Heart left ventricle (tissue), 16 donors: ENCODE measurements at regions not wholly inside any gene's neighbourhood (a gene's known extent, or its start where the extent isn't known, plus 50 kb on each side); places are given as distances from the start of the nearest gene placed in this dataset.
"Not testable (repeated sequence)": the region's sequence is repeated elsewhere in the genome, so short reads cannot be mapped to it uniquely, and the experiment has no call there.

ENCODE experiments used
- ATAC-seq, 4 donors: fragments of 200-7000 bp; cut with Tn5 transposase; one replicate each; pipeline ENCODE4 v1.9.1; 2020 to 2022; ENCODE audit warnings: moderate library complexity in 4 of 4, mild to moderate bottlenecking in 3 of 4, moderate number of reproducible peaks in 1 of 4
- DNase-seq, 5 donors: peaks; one replicate each; pipeline ENCODE4 v3.0.0-alpha.2; 2020
- H3K27ac ChIP-seq, 12 donors: fragments of 200-600 bp; sonication (generic) in 4 of 12; one replicate each; pipeline versions ENCODE4 v1.5.0 to v1.8.0; 2016 to 2022; ENCODE audit warnings: mild to moderate bottlenecking in 2 of 12
- H3K27me3 ChIP-seq, 9 donors: fragments of 200-600 bp; sonication (generic) in 2 of 9; one replicate each; pipeline versions ENCODE4 v1.5.1 to v1.8.0; 2016 to 2022; ENCODE audit warnings: mild to moderate bottlenecking in 3 of 9
- H3K36me3 ChIP-seq, 9 donors: fragments of 200-600 bp; sonication (generic) in 2 of 9; one replicate each; pipeline versions ENCODE4 v1.5.0 to v1.8.0; 2018 to 2022; ENCODE audit warnings: mild to moderate bottlenecking in 2 of 9
- H3K4me1 ChIP-seq, 12 donors: fragments of 200-600 bp; sonication (generic) in 4 of 12; one replicate each; pipeline versions ENCODE4 v1.5.0 to v1.8.0; 2016 to 2022; ENCODE audit warnings: mild to moderate bottlenecking in 3 of 12
- H3K4me3 ChIP-seq, 12 donors: fragments of 200-600 bp; sonication (generic) in 4 of 12; one replicate each; pipeline versions ENCODE4 v1.5.0 to v1.8.0; 2017 to 2022; ENCODE audit warnings: mild to moderate bottlenecking in 9 of 12, moderate library complexity in 4 of 12
- H3K9me3 ChIP-seq, 12 donors: fragments of 200-600 bp; sonication (generic) in 4 of 12; one replicate each; pipeline versions ENCODE4 v1.5.0 to v1.8.0; 2016 to 2022; ENCODE audit warnings: mild to moderate bottlenecking in 1 of 12
- CTCF ChIP-seq, 12 donors: fragments of 200-600 bp; sonication (generic) in 4 of 12; IDR thresholded peaks; one replicate each; pipeline versions ENCODE4 v1.5.0 to v1.8.0; 2018 to 2022; ENCODE audit warnings: antibody characterized with exemption in 12 of 12, mild to moderate bottlenecking in 5 of 12
- POLR2A ChIP-seq, 2 donors: fragments of 450-650 bp; IDR thresholded peaks; one replicate each; pipeline ENCODE4 v1.6.1; 2017; ENCODE audit warnings: antibody characterized with exemption in 2 of 2, mild to moderate bottlenecking in 2 of 2, moderate library complexity in 2 of 2
- WGBS, 4 donors: extraction: QIAGEN DNeasy Blood & Tissue Kit in 2 of 4; methylation state at CpG; one replicate each; pipeline versions ENCODE4 v1.1.5 to v1.1.7; 2013 to 2018; 5-methylcytosine and 5-hydroxymethylcytosine counted together
- intact Hi-C, 10 donors: fragments of 100-400 bp; cut with DNase I; formaldehyde crosslinking; loops; one replicate each; pipeline versions ENCODE4 v1.11.1 to v1.14.2; 2022
- donor health status: ischemic (EF 13 %, LVEDD 7.1; RV severe dilation, severe dysfunction).
- donor health status: healthy with polysubstance abuse.
- donor health status: DM: no; HTN: yes; CAD: no.
- donor health status: DM: no; HTN: no; CAD: no.
- donor health status: ischemic (EF 25% LVEDD 6.9; RV normal size, moderate dysfunction).
- donor health status: ischemic (EF 25% LVEDD 5.7; RV mildly dilated, moderate dysfunction).
- donor health status: healthy.
- donor health status: DM: yes; HTN: yes; CAD: no.
- donor health status: ischemic (EF 35%, LVEDD 5.7; RV mildly dilated, moderate dysfunction).
- donor health status: nonischemic (EF 11% LVEDD 7.7; RV severe dilation, severe dysfunction).
- donor health status: DM: yes; HTN: yes; CAD: no.
- donor health status: PGD.
- donor health status: ischemic (EF 29% LVEDD 5.4; RV normal size, mild dysfunction).
- donor health status: nonischemic (EF 23%, LVEDD 6.1; RV moderate dilation, normal function).

GRCh38 chr3:67244130-67244529 lies 246.0 kb downstream of the KBTBD8 start:
- no peak for ATAC-seq
- TF ChIP-seq POLR2A (IDR thresholded peaks at IDR 0.05): no peak
- TF ChIP-seq CTCF (IDR thresholded peaks at IDR 0.05): no peak
- 79 to 85% (median 82%) methylated on average over 2 of the region's 2 CpGs for WGBS, 4 donors
- Histone ChIP-seq H3K4me1 (no peaks in the 10 kb centered on the region), H3K36me3 (no peaks in the 10 kb centered on the region), H3K27ac (no peak overlapping the region), H3K9me3 (no peaks in the 10 kb centered on the region), H3K27me3 (no peaks in the 10 kb centered on the region), H3K4me3 (no peak overlapping the region)
- DNase-seq: no peak
- intact Hi-C loops: no loop called here

- 66 to 71% (median 69%) methylated on average over 3 of the region's 3 CpGs for WGBS, 4 donors
- no peaks in the 10 kb centered on the region for H3K4me1 ChIP-seq
- ATAC-seq: no peak
- H3K4me3 ChIP-seq: no peak overlapping the region
- no peaks in the 10 kb centered on the region for H3K27me3 ChIP-seq
- no peaks in the 10 kb centered on the region for H3K9me3 ChIP-seq
- H3K27ac ChIP-seq: no peak overlapping the region
- DNase-seq: no peak
- H3K36me3 ChIP-seq: no peaks in the 10 kb centered on the region
- intact Hi-C loops: no loop called here
- TF ChIP-seq POLR2A (IDR thresholded peaks at IDR 0.05): no peak
- no peak for TF ChIP-seq CTCF (IDR thresholded peaks at IDR 0.05)
Observed at GRCh38 chr3:67245545-67245944, 247.4 kb downstream of the KBTBD8 start.

GRCh38 chr3:67248726-67249125 lies 250.6 kb downstream of the KBTBD8 start:
- H3K36me3 ChIP-seq: no peaks in the 10 kb centered on the region
- H3K27ac ChIP-seq: no peak overlapping the region
- no peaks in the 10 kb centered on the region for H3K4me1 ChIP-seq
- H3K4me3 ChIP-seq: no peak overlapping the region
- peaks cover 0 to 4% (median 0%) of the 10 kb centered on the region in 12 donors for H3K9me3 ChIP-seq
- H3K27me3 ChIP-seq: no peaks in the 10 kb centered on the region
- intact Hi-C loops: no loop called here
- DNase-seq (no peak), ATAC-seq (no peak)
- 59 to 72% (median 68%) methylated on average over 3 of the region's 3 CpGs for WGBS, 4 donors
- TF ChIP-seq POLR2A (IDR thresholded peaks at IDR 0.05) (no peak), CTCF (IDR thresholded peaks at IDR 0.05) (no peak)

GRCh38 chr3:67252906-67253305 lies 254.8 kb downstream of the KBTBD8 start:
- H3K9me3 ChIP-seq: peaks cover 0 to 19% (median 3%) of the 10 kb centered on the region in 12 donors
- H3K27ac ChIP-seq, H3K4me1 ChIP-seq, intact Hi-C loops, DNase-seq, H3K27me3 ChIP-seq, H3K36me3 ChIP-seq, ATAC-seq, H3K4me3 ChIP-seq: not testable (repeated sequence)
- 58 to 73% (median 59%) methylated on average over 1 of the region's 1 CpG for WGBS, 4 donors

GRCh38 chr3:67278015-67278618 lies 280.0 kb downstream of the KBTBD8 start:
- intact Hi-C loops: no loop called here
- DNase-seq: no peak
- no peak for ATAC-seq
- Histone ChIP-seq H3K36me3 (no peaks in the 10 kb centered on the region), H3K4me1 (no peaks in the 10 kb centered on the region), H3K27ac (no peak overlapping the region), H3K9me3 (no peaks in the 10 kb centered on the region), H3K4me3 (no peak overlapping the region), H3K27me3 (no peaks in the 10 kb centered on the region)
- TF ChIP-seq POLR2A (IDR thresholded peaks at IDR 0.05) (no peak), CTCF (IDR thresholded peaks at IDR 0.05) (no peak)
- 78 to 84% (median 82%) methylated on average over 3 of the region's 3 CpGs for WGBS, 4 donors
